SK-N-SH (cell line): ENCODE measurements at regions not wholly inside any gene's neighbourhood (a gene's known extent, or its start where the extent isn't known, plus 50 kb on each side); places are given as distances from the start of the nearest gene placed in this dataset.

Experiments
- CTCF ChIA-PET: fragments of 300-600, 350-600 bp; formaldehyde crosslinking; extraction: SDS; loops from one replicate; lab custom pipeline; 2021; lab: Yijun Ruan, JAX
- POLR2A ChIA-PET: fragments of 350-600 bp; sonication (Branson Sonifier 250); formaldehyde crosslinking; extraction: SDS; loops from one replicate; lab custom pipeline; 2020; ENCODE audit warnings: antibody characterized with exemption, inconsistent platforms; lab: Yijun Ruan, JAX
- DNase-seq: peaks from one replicate; pipeline ENCODE4 v3.0.0; 2012
- H2AFZ ChIP-seq: fragments of 200-600 bp; sonication (generic); 2 replicates; pipeline ENCODE4 v1.8.1; 2016; ENCODE audit warnings: antibody characterized with exemption, mild to moderate bottlenecking, low read depth
- H3F3A ChIP-seq: fragments of 200-600 bp; sonication (generic); replicated peaks from 2 replicates; pipeline ENCODE3; 2016; ENCODE audit warnings: antibody characterized with exemption, mild to moderate bottlenecking; ENCODE audit not compliant: insufficient read depth
- H3K27ac ChIP-seq, 2 experiments: fragments of 200-500 bp in 1 of 2; fragments of 200-600 bp in 1 of 2; sonication (Bioruptor generic) in 1 of 2; sonication (generic), shearing (Covaris generic) in 1 of 2; 2 replicates each; pipeline versions ENCODE4 v1.5.1 to v1.6.1; 2014 to 2016; ENCODE audit warnings: low read depth in 2 of 2, inconsistent platforms in 1 of 2, low read length in 1 of 2, mild to moderate bottlenecking in 1 of 2, mixed read lengths in 1 of 2
- H3K27me3 ChIP-seq: fragments of 200-600 bp; sonication (generic), shearing (Covaris generic); 2 replicates; pipeline ENCODE4 v1.6.1; 2016; ENCODE audit warnings: mixed run types; ENCODE audit not compliant: insufficient read depth
- H3K36me3 ChIP-seq, 2 experiments: fragments of 200-500 bp in 1 of 2; fragments of 200-600 bp in 1 of 2; sonication (Bioruptor generic) in 1 of 2; sonication (generic) in 1 of 2; replicated peaks in 1 of 2; 2 replicates each; pipeline versions ENCODE3 to v1.5.1; 2014 to 2016; ENCODE audit warnings: low read length in 1 of 2, mild to moderate bottlenecking in 1 of 2; ENCODE audit not compliant: insufficient read depth in 2 of 2, control insufficient read depth in 1 of 2
- H3K4me1 ChIP-seq, 2 experiments: fragments of 200-500 bp in 1 of 2; fragments of 200-600 bp in 1 of 2; sonication (Bioruptor generic) in 1 of 2; sonication (generic), shearing (Covaris generic) in 1 of 2; 2 replicates each; pipeline versions ENCODE4 v1.5.1 to v1.6.1; 2014 to 2016; ENCODE audit warnings: low read depth in 1 of 2, low read length in 1 of 2, mixed run types in 1 of 2; ENCODE audit not compliant: insufficient read depth in 2 of 2, control insufficient read depth in 1 of 2
- H3K4me2 ChIP-seq: fragments of 200-600 bp; sonication (generic), shearing (Covaris generic); 2 replicates; pipeline ENCODE4 v1.6.1; 2017; ENCODE audit warnings: mixed run types
- H3K4me3 ChIP-seq, 2 experiments: fragments of 200-500 bp in 1 of 2; fragments of 200-600 bp in 1 of 2; sonication (Bioruptor generic) in 1 of 2; sonication (generic), shearing (Covaris generic) in 1 of 2; 2 replicates each; pipeline versions ENCODE4 v1.5.1 to v1.8.1; 2014 to 2016; ENCODE audit warnings: low read depth in 2 of 2, inconsistent platforms in 1 of 2, low read length in 1 of 2, mild to moderate bottlenecking in 1 of 2, mixed read lengths in 1 of 2, moderate library complexity in 1 of 2
- H3K79me2 ChIP-seq: fragments of 200-600 bp; sonication (generic); 2 replicates; pipeline ENCODE4 v1.8.1; 2017; ENCODE audit warnings: mild to moderate bottlenecking; ENCODE audit not compliant: insufficient read depth
- H3K9ac ChIP-seq: fragments of 200-600 bp; sonication (generic); 2 replicates; pipeline ENCODE4 v1.6.1; 2017; ENCODE audit warnings: mixed run types
- H3K9me2 ChIP-seq: fragments of 200-600 bp; sonication (generic); 2 replicates; pipeline ENCODE4 v1.6.1; 2017; ENCODE audit warnings: mixed run types
- H3K9me3 ChIP-seq: fragments of 200-600 bp; sonication (generic); 2 replicates; pipeline ENCODE4 v1.6.1; 2017; ENCODE audit warnings: mixed run types, mild to moderate bottlenecking, moderate library complexity
- H4K20me1 ChIP-seq: fragments of 200-600 bp; sonication (generic); 2 replicates; pipeline ENCODE4 v1.6.1; 2017; ENCODE audit warnings: mild to moderate bottlenecking, mixed run types; ENCODE audit not compliant: insufficient read depth
- CHD2 ChIP-seq: fragments of 150-350 bp; IDR thresholded peaks from 2 replicates; pipeline ENCODE4 v1.6.1; 2018; ENCODE audit warnings: low read length; ENCODE audit not compliant: partially characterized antibody
- ELF1 ChIP-seq: IDR thresholded peaks from 2 replicates; pipeline ENCODE4 v1.4.0; 2012
- EP300 ChIP-seq, 2 experiments: IDR thresholded peaks; 2 replicates each; pipeline versions ENCODE4 v1.4.0 to v1.6.1; 2012; ENCODE audit warnings: borderline replicate concordance in 1 of 2, low read depth in 1 of 2, low read length in 1 of 2
- EZH2phosphoT487 ChIP-seq: fragments of 200-600 bp; sonication (generic); IDR thresholded peaks from 2 replicates; pipeline ENCODE4 v1.6.1; 2017; ENCODE audit warnings: low read depth, mixed run types, mild to moderate bottlenecking, antibody characterized with exemption, moderate library complexity, borderline replicate concordance
- FOXM1 ChIP-seq: IDR thresholded peaks from 2 replicates; pipeline ENCODE4 v1.4.0; 2012; ENCODE audit warnings: low read depth, mild to moderate bottlenecking
- GABPA ChIP-seq: IDR thresholded peaks from 2 replicates; pipeline ENCODE4 v1.4.0; 2012; ENCODE audit warnings: low read depth, mild to moderate bottlenecking
- JUND ChIP-seq: IDR thresholded peaks from 2 replicates; pipeline ENCODE4 v1.4.0; 2012
- MEF2A ChIP-seq: IDR thresholded peaks from 2 replicates; pipeline ENCODE4 v1.4.0; 2012; ENCODE audit warnings: low read depth, borderline replicate concordance
- MXI1 ChIP-seq: IDR thresholded peaks from 2 replicates; pipeline ENCODE4 v1.6.1; 2012; ENCODE audit warnings: mild to moderate bottlenecking, low read depth, low read length, improper control_type of control experiment
- NRF1 ChIP-seq: IDR thresholded peaks from 2 replicates; pipeline ENCODE4 v1.6.1; 2012; ENCODE audit warnings: low read depth, mild to moderate bottlenecking, low read length
- PBX3 ChIP-seq: IDR thresholded peaks from 2 replicates; pipeline ENCODE4; 2012
- RAD21 ChIP-seq: IDR thresholded peaks from 2 replicates; pipeline ENCODE4 v1.6.1; 2012; ENCODE audit warnings: mild to moderate bottlenecking, low read length
- RCOR1 ChIP-seq: fragments of 150-350 bp; IDR thresholded peaks from 2 replicates; pipeline ENCODE4 v1.6.1; 2017; ENCODE audit warnings: antibody characterized with exemption, low read length
- RFX5 ChIP-seq: IDR thresholded peaks from 2 replicates; pipeline ENCODE4 v1.6.1; 2012; ENCODE audit warnings: mild to moderate bottlenecking, improper control_type of control experiment, low read length
- RXRA ChIP-seq: IDR thresholded peaks from 2 replicates; pipeline ENCODE4 v1.4.0; 2012; ENCODE audit warnings: low read depth, mild to moderate bottlenecking, borderline replicate concordance
- SIN3A ChIP-seq: IDR thresholded peaks from 2 replicates; pipeline ENCODE4 v1.6.1; 2012; ENCODE audit warnings: low read depth, mild to moderate bottlenecking, low read length, moderate library complexity, borderline replicate concordance
- SMC3 ChIP-seq: IDR thresholded peaks from 2 replicates; pipeline ENCODE4 v1.6.1; 2012; ENCODE audit warnings: low read depth, low read length, improper control_type of control experiment
- TEAD4 ChIP-seq: IDR thresholded peaks from 2 replicates; pipeline ENCODE4 v1.4.0; 2012; ENCODE audit warnings: mild to moderate bottlenecking, borderline replicate concordance; ENCODE audit not compliant: insufficient read depth
- WGBS: methylation state at CpG from one replicate; pipeline ENCODE4 v1.1.6; 2017; ENCODE audit warnings: low lambda C conversion rate; 5-methylcytosine and 5-hydroxymethylcytosine counted together
- TF ChIP-seq, protein P1 (sequence below): fragments of 150-350 bp; IDR thresholded peaks from 2 replicates; pipeline ENCODE4 v1.6.1; 2017; ENCODE audit warnings: antibody characterized with exemption, low read length, low read depth, borderline replicate concordance
- TF ChIP-seq, protein P2 (sequence below): IDR thresholded peaks from 2 replicates; pipeline ENCODE4 v1.4.0; 2012; ENCODE audit warnings: low read depth
- TF ChIP-seq, protein P3 (sequence below): IDR thresholded peaks from 2 replicates; pipeline ENCODE4 v1.4.0; 2012; ENCODE audit warnings: low read depth, borderline replicate concordance
- TF ChIP-seq, protein P4 (sequence below): fragments of 150-350 bp; IDR thresholded peaks from 2 replicates; pipeline ENCODE4 v1.6.1; 2016; ENCODE audit warnings: mild to moderate bottlenecking, low read depth, low read length

DNA sequence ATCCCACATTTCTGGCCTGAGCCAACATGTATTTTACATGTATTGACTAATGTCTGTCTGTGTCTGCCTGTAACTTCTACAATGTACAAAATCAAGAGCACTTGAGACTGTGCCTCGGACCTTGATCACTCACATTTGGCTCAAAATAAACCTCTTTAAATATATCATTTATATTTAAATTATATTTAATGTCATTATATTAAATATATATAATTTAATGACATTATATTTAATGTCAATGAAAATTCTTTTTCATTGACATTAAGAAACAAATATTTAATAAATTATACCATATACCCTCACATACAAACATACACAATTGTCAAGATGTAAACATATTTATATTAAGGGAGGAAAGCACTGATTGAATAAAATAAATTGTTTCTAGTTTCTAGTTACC is 1099.8 kb upstream of the CDH18 start:
- Histone ChIP-seq H3K4me2 (no peak overlapping the region), H3K27me3 (no peaks in the 10 kb centered on the region), H3K36me3 (no peaks in the 10 kb centered on the region), H2AFZ (no peak overlapping the region), H3F3A (no peaks in the 10 kb centered on the region), H3K9ac (no peak overlapping the region), H3K4me1 (no peaks in the 10 kb centered on the region), H3K79me2 (no peaks in the 10 kb centered on the region), H4K20me1 (no peaks in the 10 kb centered on the region), H3K9me2 (no peaks in the 10 kb centered on the region), H3K4me3 (no peak overlapping the region), H3K9me3 (no peaks in the 10 kb centered on the region; the same call in 1 of the 2 replicates), H3K27ac (no peak overlapping the region)
- TF ChIP-seq, protein P1, sequence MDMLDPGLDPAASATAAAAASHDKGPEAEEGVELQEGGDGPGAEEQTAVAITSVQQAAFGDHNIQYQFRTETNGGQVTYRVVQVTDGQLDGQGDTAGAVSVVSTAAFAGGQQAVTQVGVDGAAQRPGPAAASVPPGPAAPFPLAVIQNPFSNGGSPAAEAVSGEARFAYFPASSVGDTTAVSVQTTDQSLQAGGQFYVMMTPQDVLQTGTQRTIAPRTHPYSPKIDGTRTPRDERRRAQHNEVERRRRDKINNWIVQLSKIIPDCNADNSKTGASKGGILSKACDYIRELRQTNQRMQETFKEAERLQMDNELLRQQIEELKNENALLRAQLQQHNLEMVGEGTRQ = no peak
- TF ChIP-seq RCOR1 (no peak), JUND (no peak), ELF1 (no peak), SMC3 (no peak), TEAD4 (no peak), EZH2phosphoT487 (no peak), SIN3A (no peak), RAD21 (no peak), MXI1 (no peak), GABPA (no peak)
- TF ChIP-seq, protein P2, sequence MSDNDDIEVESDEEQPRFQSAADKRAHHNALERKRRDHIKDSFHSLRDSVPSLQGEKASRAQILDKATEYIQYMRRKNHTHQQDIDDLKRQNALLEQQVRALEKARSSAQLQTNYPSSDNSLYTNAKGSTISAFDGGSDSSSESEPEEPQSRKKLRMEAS = no peak
- ChIA-PET CTCF (no interaction called here), POLR2A (no interaction called here)
- DNase-seq = no peak
- WGBS = 2% methylated on average over 1 of the region's 1 CpG

DNA sequence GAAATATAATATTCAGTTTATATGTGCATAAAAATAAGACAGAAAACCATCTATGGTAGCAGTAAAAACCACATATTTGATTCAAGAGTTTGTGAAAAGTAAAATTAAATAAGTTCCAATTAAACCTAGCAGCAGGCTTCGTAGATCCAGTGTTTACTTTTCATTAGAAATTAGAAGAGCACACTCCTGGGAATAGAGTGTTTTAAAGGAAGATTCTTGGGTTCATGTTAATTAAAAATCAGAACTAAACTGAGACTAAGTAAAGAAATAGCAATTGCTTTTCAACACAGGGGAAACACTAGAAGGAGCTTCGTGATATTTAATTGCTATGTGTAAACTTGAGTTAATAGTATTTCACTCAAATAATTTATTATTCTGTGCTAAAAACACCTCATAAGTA is 1097.8 kb upstream of the CDH18 start:
- Histone ChIP-seq H3K27me3 (no peaks in the 10 kb centered on the region), H3K9ac (no peak overlapping the region), H3K36me3 (no peaks in the 10 kb centered on the region), H2AFZ (no peak overlapping the region), H3K79me2 (no peaks in the 10 kb centered on the region), H3K9me2 (no peaks in the 10 kb centered on the region), H3K4me2 (no peak overlapping the region), H3K27ac (no peak overlapping the region), H3F3A (no peaks in the 10 kb centered on the region), H3K4me3 (no peak overlapping the region), H3K9me3 (no peaks in the 10 kb centered on the region; the same call in 1 of the 2 replicates), H4K20me1 (no peaks in the 10 kb centered on the region), H3K4me1 (no peaks in the 10 kb centered on the region)
- 7% methylated on average over 2 of the region's 2 CpGs for WGBS
- POLR2A ChIA-PET = no interaction called here
- CTCF ChIA-PET = no interaction called here
- no peak for DNase-seq
- TF ChIP-seq NRF1 (no peak), TEAD4 (no peak), PBX3 (no peak), FOXM1 (no peak), MEF2A (no peak), EP300 (IDR thresholded peaks at IDR 0.05; ENCODE audit: borderline replicate concordance in 1 of 2, low read depth in 1 of 2, low read length in 1 of 2) (no peak), MXI1 (no peak), SMC3 (no peak), GABPA (no peak), RFX5 (no peak), RXRA (no peak), JUND (no peak), CHD2 (no peak), SIN3A (no peak)
- TF ChIP-seq, protein P3, sequence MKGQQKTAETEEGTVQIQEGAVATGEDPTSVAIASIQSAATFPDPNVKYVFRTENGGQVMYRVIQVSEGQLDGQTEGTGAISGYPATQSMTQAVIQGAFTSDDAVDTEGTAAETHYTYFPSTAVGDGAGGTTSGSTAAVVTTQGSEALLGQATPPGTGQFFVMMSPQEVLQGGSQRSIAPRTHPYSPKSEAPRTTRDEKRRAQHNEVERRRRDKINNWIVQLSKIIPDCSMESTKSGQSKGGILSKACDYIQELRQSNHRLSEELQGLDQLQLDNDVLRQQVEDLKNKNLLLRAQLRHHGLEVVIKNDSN = no peak
- TF ChIP-seq, protein P4, sequence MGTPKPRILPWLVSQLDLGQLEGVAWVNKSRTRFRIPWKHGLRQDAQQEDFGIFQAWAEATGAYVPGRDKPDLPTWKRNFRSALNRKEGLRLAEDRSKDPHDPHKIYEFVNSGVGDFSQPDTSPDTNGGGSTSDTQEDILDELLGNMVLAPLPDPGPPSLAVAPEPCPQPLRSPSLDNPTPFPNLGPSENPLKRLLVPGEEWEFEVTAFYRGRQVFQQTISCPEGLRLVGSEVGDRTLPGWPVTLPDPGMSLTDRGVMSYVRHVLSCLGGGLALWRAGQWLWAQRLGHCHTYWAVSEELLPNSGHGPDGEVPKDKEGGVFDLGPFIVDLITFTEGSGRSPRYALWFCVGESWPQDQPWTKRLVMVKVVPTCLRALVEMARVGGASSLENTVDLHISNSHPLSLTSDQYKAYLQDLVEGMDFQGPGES = no peak
- TF ChIP-seq, protein P1 = no peak
- TF ChIP-seq, protein P2 = no peak
- TF ChIP-seq, all 33 proteins: peak for 0
